GM12801 (cell line): ENCODE measurements at regions not wholly inside any gene's neighbourhood (a gene's known extent, or its start where the extent isn't known, plus 50 kb on each side); places are given as distances from the start of the nearest gene placed in this dataset.

ENCODE experiments used
- TF ChIP-seq, protein P1 (sequence below): IDR thresholded peaks from one replicate; pipeline ENCODE4 v1.5.1; 2011; ENCODE audit warnings: control low read depth; ENCODE audit not compliant: insufficient read length; ENCODE audit errors: extremely low read depth

DNA sequence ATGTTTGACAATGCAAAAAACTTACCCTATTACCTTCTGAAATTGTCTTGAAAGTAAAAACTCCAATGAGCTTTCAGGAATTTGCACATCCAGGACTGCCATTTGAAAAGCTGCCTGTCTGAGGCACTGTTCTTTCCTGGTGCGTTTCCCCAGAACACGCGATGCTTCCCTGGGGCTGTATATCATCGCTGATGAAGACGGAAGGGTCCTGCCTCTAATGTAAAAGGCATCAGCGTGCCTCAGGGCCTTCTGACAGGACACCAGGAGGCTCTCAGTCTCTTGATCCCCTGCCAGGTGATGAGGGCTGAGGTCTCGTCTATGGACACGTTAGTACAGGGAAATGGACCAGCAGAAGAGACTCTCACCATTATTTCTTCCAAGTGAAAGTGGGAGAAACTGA is 296.8 kb downstream of the EFNB2 start:
- TF ChIP-seq, protein P1, sequence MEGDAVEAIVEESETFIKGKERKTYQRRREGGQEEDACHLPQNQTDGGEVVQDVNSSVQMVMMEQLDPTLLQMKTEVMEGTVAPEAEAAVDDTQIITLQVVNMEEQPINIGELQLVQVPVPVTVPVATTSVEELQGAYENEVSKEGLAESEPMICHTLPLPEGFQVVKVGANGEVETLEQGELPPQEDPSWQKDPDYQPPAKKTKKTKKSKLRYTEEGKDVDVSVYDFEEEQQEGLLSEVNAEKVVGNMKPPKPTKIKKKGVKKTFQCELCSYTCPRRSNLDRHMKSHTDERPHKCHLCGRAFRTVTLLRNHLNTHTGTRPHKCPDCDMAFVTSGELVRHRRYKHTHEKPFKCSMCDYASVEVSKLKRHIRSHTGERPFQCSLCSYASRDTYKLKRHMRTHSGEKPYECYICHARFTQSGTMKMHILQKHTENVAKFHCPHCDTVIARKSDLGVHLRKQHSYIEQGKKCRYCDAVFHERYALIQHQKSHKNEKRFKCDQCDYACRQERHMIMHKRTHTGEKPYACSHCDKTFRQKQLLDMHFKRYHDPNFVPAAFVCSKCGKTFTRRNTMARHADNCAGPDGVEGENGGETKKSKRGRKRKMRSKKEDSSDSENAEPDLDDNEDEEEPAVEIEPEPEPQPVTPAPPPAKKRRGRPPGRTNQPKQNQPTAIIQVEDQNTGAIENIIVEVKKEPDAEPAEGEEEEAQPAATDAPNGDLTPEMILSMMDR, result no peak

GRCh38 chr13:106234636-106235035 is 300.8 kb downstream of the EFNB2 start:
- TF ChIP-seq, protein P1, result no peak

GRCh38 chr13:106233134-106233735 is 302.2 kb downstream of the EFNB2 start:
- TF ChIP-seq, protein P1, result no peak

DNA sequence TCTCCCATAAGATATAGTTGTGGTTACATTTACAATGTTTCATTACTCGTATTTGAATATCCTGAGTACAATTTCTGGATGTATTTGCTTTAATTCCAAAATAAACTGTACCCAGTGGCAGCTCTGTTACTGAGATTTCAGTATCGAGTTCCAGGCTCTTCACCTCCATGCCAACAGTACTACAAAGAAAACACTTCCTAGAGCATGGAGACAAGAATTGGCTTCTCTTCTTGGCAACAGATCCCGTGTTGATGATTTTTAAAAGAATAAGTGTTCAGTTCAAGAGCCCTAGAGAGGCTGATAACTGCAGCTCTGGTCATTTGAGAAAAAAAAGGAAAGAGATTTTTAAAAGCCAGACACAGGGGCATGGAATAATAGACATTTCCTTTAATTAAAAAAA is 302.8 kb downstream of the EFNB2 start:
- TF ChIP-seq, protein P1, result no peak

DNA sequence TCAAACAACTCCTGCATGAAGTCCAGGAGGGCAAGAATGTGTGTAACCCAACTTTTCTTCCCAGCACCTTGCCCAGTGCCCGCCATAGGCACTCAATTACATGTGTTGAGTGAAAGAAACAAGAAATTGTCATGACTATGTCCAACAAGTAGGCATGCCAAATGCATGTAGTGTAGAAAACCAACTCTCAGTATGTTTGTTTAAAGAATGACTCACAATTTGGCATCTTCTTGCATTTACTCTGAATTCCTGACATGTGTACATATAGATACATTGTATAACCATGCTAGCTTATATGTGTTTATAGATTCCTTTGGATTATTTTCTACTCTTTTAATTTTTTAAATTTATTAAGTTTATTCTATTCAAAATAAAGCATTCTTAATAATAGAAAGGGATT is 305.0 kb downstream of the EFNB2 start:
- TF ChIP-seq, protein P1, result no peak

DNA sequence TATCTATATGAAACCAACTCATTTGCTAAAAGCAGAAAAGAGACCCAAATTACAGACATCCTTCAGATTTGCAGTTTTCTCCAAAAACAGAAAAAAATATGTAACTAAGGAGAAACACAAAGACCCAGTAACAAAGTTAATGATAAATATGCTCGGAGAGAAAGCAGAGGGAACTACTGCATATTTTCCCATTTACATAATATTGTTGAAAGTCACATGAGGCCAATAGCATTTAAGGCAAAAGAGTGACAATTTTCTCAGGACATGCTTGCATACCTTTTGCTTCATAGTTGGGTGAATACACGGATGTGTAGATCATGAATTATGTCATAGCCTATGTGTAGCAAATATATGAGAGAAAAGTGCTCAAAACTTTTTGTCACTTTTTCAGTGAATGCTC is 310.3 kb downstream of the EFNB2 start:
- TF ChIP-seq, protein P1, result no peak

GRCh38 chr13:106220211-106220610 is 315.3 kb downstream of the EFNB2 start:
- TF ChIP-seq, protein P1, result no peak
